HG02852 (cell line): ENCODE measurements at regions not wholly inside any gene's neighbourhood (a gene's known extent, or its start where the extent isn't known, plus 50 kb on each side); places are given as distances from the start of the nearest gene placed in this dataset.
"Not testable (repeated sequence)": the region's sequence is repeated elsewhere in the genome, so short reads cannot be mapped to it uniquely, and the experiment has no call there.

ENCODE experiments used
- ATAC-seq: cut with Tn5 transposase; IDR thresholded peaks from one replicate; pipeline ENCODE4 v1.9.1; 2021; ENCODE audit warnings: mild to moderate bottlenecking, moderate library complexity; ENCODE audit not compliant: unreplicated experiment

GRCh38 chr2:8437949-8438400, 243.9 kb upstream of the ID2 start:
- no peak for ATAC-seq

- no peak for ATAC-seq
These were observed 243.4 kb upstream of the ID2 start for GRCh38 chr2:8438476-8438875.

GRCh38 chr2:8438996-8439395, 242.9 kb upstream of the ID2 start:
- no peak for ATAC-seq

- ATAC-seq = no peak
These were observed 241.7 kb upstream of the ID2 start for GRCh38 chr2:8440029-8440778.

- no peak for ATAC-seq
These were observed 240.5 kb upstream of the ID2 start for GRCh38 chr2:8441371-8441770.

- peak; percentile 90 for ATAC-seq
These were observed 239.9 kb upstream of the ID2 start for GRCh38 chr2:8441986-8442385.

GRCh38 chr2:8442833-8443486, 238.9 kb upstream of the ID2 start:
- no peak for ATAC-seq

GRCh38 chr2:8445580-8445979, 236.3 kb upstream of the ID2 start:
- ATAC-seq = no peak

GRCh38 chr2:8446751-8447150, 235.1 kb upstream of the ID2 start:
- not testable (repeated sequence) for ATAC-seq

GRCh38 chr2:8447610-8448221, 234.1 kb upstream of the ID2 start:
- no peak for ATAC-seq

GRCh38 chr2:8448824-8449556, 232.9 kb upstream of the ID2 start:
- no peak for ATAC-seq

- ATAC-seq = no peak
These were observed 230.6 kb upstream of the ID2 start for GRCh38 chr2:8451273-8451672.

GRCh38 chr2:8452296-8452695, 229.6 kb upstream of the ID2 start:
- no peak for ATAC-seq

GRCh38 chr2:8452979-8453903, 228.6 kb upstream of the ID2 start:
- ATAC-seq = no peak

GRCh38 chr2:8453904-8454302, 228.0 kb upstream of the ID2 start:
- ATAC-seq = no peak

GRCh38 chr2:8454797-8455196, 227.1 kb upstream of the ID2 start:
- ATAC-seq = no peak

- ATAC-seq = no peak
These were observed 226.4 kb upstream of the ID2 start for GRCh38 chr2:8455236-8456150.

- ATAC-seq = no peak
These were observed 225.4 kb upstream of the ID2 start for GRCh38 chr2:8456151-8457091.
